IMR-90 (cell line): ENCODE measurements at regions not wholly inside any gene's neighbourhood (a gene's known extent, or its start where the extent isn't known, plus 50 kb on each side); places are given as distances from the start of the nearest gene placed in this dataset.

Source experiments
- ATAC-seq: fragments of 200-7000 bp; cut with Tn5 transposase; 2 replicates; pipeline ENCODE4 v1.9.1; 2020; ENCODE audit warnings: low read depth, mild to moderate bottlenecking, moderate library complexity
- BruUV-seq: library from RNA; stranded (reverse); fragments of 400-500 nt; replicated peaks from 2 replicates; lab custom pipeline; 2021; lab: Mats Ljungman, UMichigan
- CTCF ChIA-PET: fragments of 300-600 bp; formaldehyde crosslinking; extraction: SDS; loops from one replicate; lab custom pipeline; 2021; ENCODE audit warnings: antibody characterized with exemption; lab: Yijun Ruan, JAX
- POLR2A ChIA-PET: fragments of 300-600 bp; sonication (Branson Sonifier 250); formaldehyde crosslinking; loops from one replicate; lab custom pipeline; 2022; ENCODE audit warnings: antibody characterized with exemption; ENCODE audit not compliant: unreplicated experiment; lab: Charles Lee
- DNase-seq: peaks from one replicate; pipeline ENCODE4 v3.0.0; 2013
- H2AFZ ChIP-seq: replicated peaks from 2 replicates; pipeline ENCODE3; 2013; ENCODE audit warnings: low read length, mild to moderate bottlenecking; ENCODE audit not compliant: poor library complexity
- H2AK5ac ChIP-seq: 2 replicates; pipeline ENCODE4 v1.6.1; 2013; ENCODE audit warnings: low read depth, low read length, inconsistent platforms
- H2AK9ac ChIP-seq: replicated peaks from 2 replicates; pipeline ENCODE3; 2013; ENCODE audit warnings: mild to moderate bottlenecking, low read depth, low read length, moderate library complexity; ENCODE audit not compliant: poor library complexity
- H2BK120ac ChIP-seq: 2 replicates; pipeline ENCODE4 v1.6.1; 2013; ENCODE audit warnings: low read depth, low read length, inconsistent platforms
- H2BK15ac ChIP-seq: 3 replicates; pipeline ENCODE4 v1.6.1; 2013; ENCODE audit warnings: low read depth, low read length, inconsistent platforms
- H2BK20ac ChIP-seq: 2 replicates; pipeline ENCODE4 v1.6.1; 2013; ENCODE audit warnings: low read depth, mild to moderate bottlenecking, inconsistent platforms, low read length, moderate library complexity
- H2BK5ac ChIP-seq: 2 replicates; pipeline ENCODE4 v1.6.1; 2013; ENCODE audit warnings: mild to moderate bottlenecking, low read depth, low read length, inconsistent platforms; ENCODE audit not compliant: poor library complexity, severe bottlenecking
- H3K14ac ChIP-seq: replicated peaks from 2 replicates; pipeline ENCODE4 v1.6.1; 2013; ENCODE audit warnings: low read depth, low read length, inconsistent platforms
- H3K18ac ChIP-seq: 2 replicates; pipeline ENCODE4 v1.6.1; 2013; ENCODE audit warnings: low read depth, low read length, control low read depth
- H3K23ac ChIP-seq: 2 replicates; pipeline ENCODE4 v1.6.1; 2013; ENCODE audit warnings: low read depth, low read length, inconsistent platforms
- H3K27ac ChIP-seq: 2 replicates; pipeline ENCODE4 v1.5.1; 2013; ENCODE audit warnings: mild to moderate bottlenecking, control low read depth, low read length; ENCODE audit not compliant: insufficient read depth
- H3K27me3 ChIP-seq: 2 replicates; pipeline ENCODE4 v1.6.1; 2013; ENCODE audit warnings: low read length; ENCODE audit not compliant: control insufficient read depth, insufficient read depth
- H3K36me3 ChIP-seq: 2 replicates; pipeline ENCODE4 v1.6.1; 2013; ENCODE audit warnings: low read length, mixed read lengths; ENCODE audit not compliant: control insufficient read depth, insufficient read depth
- H3K4ac ChIP-seq: 2 replicates; pipeline ENCODE4 v1.6.1; 2013; ENCODE audit warnings: low read depth, low read length, inconsistent platforms
- H3K4me1 ChIP-seq: 2 replicates; pipeline ENCODE4 v1.6.1; 2013; ENCODE audit warnings: low read length, mixed read lengths; ENCODE audit not compliant: control insufficient read depth, insufficient read depth
- H3K4me2 ChIP-seq: 2 replicates; pipeline ENCODE4 v1.6.1; 2013; ENCODE audit warnings: low read depth, mild to moderate bottlenecking, control low read depth, low read length, moderate library complexity
- H3K4me3 ChIP-seq: 2 replicates; pipeline ENCODE4 v1.5.1; 2013; ENCODE audit warnings: low read depth, mild to moderate bottlenecking, control low read depth, low read length, moderate library complexity; ENCODE audit not compliant: insufficient read depth
- H3K56ac ChIP-seq: 2 replicates; pipeline ENCODE4 v1.6.1; 2013; ENCODE audit warnings: low read length, inconsistent platforms; ENCODE audit not compliant: insufficient read depth; ENCODE audit errors: extremely low read depth
- H3K79me1 ChIP-seq, 2 experiments: 2 replicates each; pipeline ENCODE4 v1.6.1; 2013; ENCODE audit warnings: low read length in 2 of 2, inconsistent platforms in 1 of 2, low read depth in 1 of 2
- H3K9ac ChIP-seq: 2 replicates; pipeline ENCODE4 v1.6.1; 2013; ENCODE audit warnings: low read depth, low read length, control low read depth
- H3K9me1 ChIP-seq: 2 replicates; pipeline ENCODE4 v1.6.1; 2013; ENCODE audit warnings: low read length, inconsistent platforms; ENCODE audit not compliant: insufficient read depth
- H3K9me3 ChIP-seq: 2 replicates; pipeline ENCODE4 v1.6.1; 2013; ENCODE audit warnings: low read length; ENCODE audit not compliant: control insufficient read depth, insufficient read depth
- H4K20me1 ChIP-seq: 2 replicates; pipeline ENCODE4 v1.6.1; 2013; ENCODE audit warnings: low read length, inconsistent platforms; ENCODE audit not compliant: insufficient read depth
- H4K5ac ChIP-seq: 2 replicates; pipeline ENCODE4 v1.6.1; 2013; ENCODE audit warnings: mild to moderate bottlenecking, low read depth, low read length, control low read depth
- H4K8ac ChIP-seq, 2 experiments: 2 replicates each; pipeline ENCODE4 v1.6.1; 2013; ENCODE audit warnings: low read depth in 2 of 2, low read length in 2 of 2, control low read depth in 1 of 2, inconsistent platforms in 1 of 2
- H4K91ac ChIP-seq: 2 replicates; pipeline ENCODE4 v1.6.1; 2013; ENCODE audit warnings: low read depth, low read length, inconsistent platforms; ENCODE audit not compliant: insufficient read depth
- CEBPB ChIP-seq: IDR thresholded peaks from 2 replicates; pipeline ENCODE4 v1.6.1; 2012; ENCODE audit warnings: low read depth, low read length, improper control_type of control experiment
- MXI1 ChIP-seq: IDR thresholded peaks from 2 replicates; pipeline ENCODE4 v1.6.1; 2012; ENCODE audit warnings: low read depth, mild to moderate bottlenecking, low read length, moderate library complexity, borderline replicate concordance
- WGBS, 2 experiments: methylation state at CpG; one replicate each; pipeline versions ENCODE4 v1.1.5 to v1.1.7; 2013; ENCODE audit warnings: missing lambda C conversion rate in 2 of 2; ENCODE audit not compliant: insufficient read length in 1 of 2; ENCODE audit errors: extremely low coverage in 2 of 2; 5-methylcytosine and 5-hydroxymethylcytosine counted together
- dilution Hi-C: fragments of 300-500 bp; cut with HindIII; formaldehyde crosslinking; loops from one replicate; pipeline ENCODE4 v1.14.3; 2018; ENCODE audit warnings: low sequenced_read_pairs; ENCODE audit not compliant: unreplicated experiment
- in situ Hi-C: fragments of 300-500 bp; cut with MboI; formaldehyde crosslinking; loops from 3 replicates; pipeline ENCODE4 v1.14.3; 2019; ENCODE audit warnings: low sequenced_read_pairs, inconsistent platforms, mixed read lengths
- intact Hi-C: fragments of 100-400 bp; cut with micrococcal nuclease; formaldehyde crosslinking; loops from 2 replicates; pipeline ENCODE4 v1.10.0; 2022

DNA sequence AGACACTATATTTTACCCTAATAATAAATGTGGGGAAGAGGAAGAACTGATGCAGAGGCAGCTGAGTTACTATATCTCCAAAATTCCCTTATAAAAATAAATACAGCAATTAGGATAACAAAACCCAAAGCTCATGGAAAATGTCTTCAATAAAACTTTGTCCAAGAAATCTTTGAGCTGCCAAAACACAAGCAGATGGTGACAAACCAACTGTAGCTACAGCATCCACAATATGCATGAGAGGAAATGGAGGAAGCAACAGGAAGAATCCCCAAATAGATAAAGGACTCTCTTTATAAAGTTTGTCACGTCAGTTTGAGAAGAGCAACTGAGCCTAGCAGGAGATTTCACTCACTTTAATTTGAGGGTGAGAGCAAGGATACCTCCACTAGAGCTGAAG, 638.2 kb downstream of the IGSF11 start:
- Histone ChIP-seq H4K8ac (no peak overlapping the region), H3K4ac (no peak overlapping the region), H2AK5ac (no peak overlapping the region), H3K79me1 (no peaks in the 10 kb centered on the region), H3K23ac (no peak overlapping the region), H2BK5ac (no peak overlapping the region), H3K9ac (no peak overlapping the region), H3K4me2 (no peak overlapping the region), H3K18ac (no peak overlapping the region), H2AFZ (no peak overlapping the region), H2BK120ac (no peak overlapping the region), H3K36me3 (no peaks in the 10 kb centered on the region), H3K9me1 (no peaks in the 10 kb centered on the region), H4K20me1 (no peaks in the 10 kb centered on the region), H2BK20ac (no peak overlapping the region), H3K27me3 (no peaks in the 10 kb centered on the region), H3K14ac (no peak overlapping the region), H4K91ac (no peak overlapping the region), H3K4me1 (no peaks in the 10 kb centered on the region), H3K27ac (no peak overlapping the region), H2BK15ac (no peak overlapping the region), H2AK9ac (no peak overlapping the region), H3K4me3 (no peak overlapping the region), H3K56ac (no peak overlapping the region), H3K9me3 (no peaks in the 10 kb centered on the region), H4K5ac (no peak overlapping the region)
- TF ChIP-seq MXI1 = no peak
- TF ChIP-seq CEBPB = no peak
- dilution Hi-C loops = no loop called here
- ChIA-PET POLR2A (no interaction called here), CTCF (no interaction called here)
- ATAC-seq = no peak
- WGBS, 2 experiments = no CpG with 5 or more reads among the region's 1 CpG
- in situ Hi-C loops = no loop called here
- intact Hi-C loops = no loop called here
- no peak for DNase-seq
- no TSS peak for BruUV-seq
